ENCODE measurements at regions not wholly inside any gene's neighbourhood (a gene's known extent, or its start where the extent isn't known, plus 50 kb on each side); places are given as distances from the start of the nearest gene placed in this dataset.

DNA sequence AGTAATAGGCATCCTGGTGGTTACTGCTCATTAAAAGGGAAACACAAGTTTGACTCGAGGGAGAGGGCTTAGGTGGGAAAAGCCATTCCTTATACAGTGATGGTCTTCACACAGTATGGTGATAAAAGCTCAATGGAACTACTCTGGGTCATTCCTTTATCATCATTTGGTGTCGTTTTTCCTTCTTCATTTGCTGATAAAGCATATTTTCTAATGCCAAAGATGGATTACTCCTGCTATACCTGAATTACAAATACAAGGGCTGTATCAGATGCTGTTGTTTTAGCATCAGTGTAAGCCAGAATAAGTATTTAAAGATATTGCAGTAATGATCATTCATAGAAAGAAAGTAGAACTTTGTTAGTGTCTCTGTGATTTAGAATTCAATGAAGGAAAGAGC lies 563.7 kb downstream of the PLCL1 start:
- Histone ChIP-seq H3K4me2 (ENCODE audit: insufficient read depth, low read length) (no peak overlapping the region), H3K27me3 (ENCODE audit: insufficient read depth, low read length) (no peaks in the 10 kb centered on the region), H4K20me1 (ENCODE audit: insufficient read depth, low read length) (no peaks in the 10 kb centered on the region), H3K9me3 (ENCODE audit: low read depth, low read length) (no peaks in the 10 kb centered on the region), H3K27ac (ENCODE audit: low read depth, low read length) (no peak overlapping the region), H3K4me1 (ENCODE audit: insufficient read depth, low read length) (no peaks in the 10 kb centered on the region), H3K36me3 (ENCODE audit: insufficient read depth, low read length) (no peaks in the 10 kb centered on the region), H3K4me3 (ENCODE audit: insufficient read depth, low read length) (no peak overlapping the region), H3K79me2 (ENCODE audit: insufficient read depth, low read length) (no peaks in the 10 kb centered on the region), H2AFZ (ENCODE audit: low read length) (no peak overlapping the region)
- TF ChIP-seq, protein P1, sequence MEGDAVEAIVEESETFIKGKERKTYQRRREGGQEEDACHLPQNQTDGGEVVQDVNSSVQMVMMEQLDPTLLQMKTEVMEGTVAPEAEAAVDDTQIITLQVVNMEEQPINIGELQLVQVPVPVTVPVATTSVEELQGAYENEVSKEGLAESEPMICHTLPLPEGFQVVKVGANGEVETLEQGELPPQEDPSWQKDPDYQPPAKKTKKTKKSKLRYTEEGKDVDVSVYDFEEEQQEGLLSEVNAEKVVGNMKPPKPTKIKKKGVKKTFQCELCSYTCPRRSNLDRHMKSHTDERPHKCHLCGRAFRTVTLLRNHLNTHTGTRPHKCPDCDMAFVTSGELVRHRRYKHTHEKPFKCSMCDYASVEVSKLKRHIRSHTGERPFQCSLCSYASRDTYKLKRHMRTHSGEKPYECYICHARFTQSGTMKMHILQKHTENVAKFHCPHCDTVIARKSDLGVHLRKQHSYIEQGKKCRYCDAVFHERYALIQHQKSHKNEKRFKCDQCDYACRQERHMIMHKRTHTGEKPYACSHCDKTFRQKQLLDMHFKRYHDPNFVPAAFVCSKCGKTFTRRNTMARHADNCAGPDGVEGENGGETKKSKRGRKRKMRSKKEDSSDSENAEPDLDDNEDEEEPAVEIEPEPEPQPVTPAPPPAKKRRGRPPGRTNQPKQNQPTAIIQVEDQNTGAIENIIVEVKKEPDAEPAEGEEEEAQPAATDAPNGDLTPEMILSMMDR (IDR thresholded peaks at IDR 0.05; ENCODE audit: extremely low read depth, low read depth, low read length), result no peak
- DNase-seq (ENCODE audit: insufficient read length, low spot score, missing footprints), result peak; percentile 5

DNA sequence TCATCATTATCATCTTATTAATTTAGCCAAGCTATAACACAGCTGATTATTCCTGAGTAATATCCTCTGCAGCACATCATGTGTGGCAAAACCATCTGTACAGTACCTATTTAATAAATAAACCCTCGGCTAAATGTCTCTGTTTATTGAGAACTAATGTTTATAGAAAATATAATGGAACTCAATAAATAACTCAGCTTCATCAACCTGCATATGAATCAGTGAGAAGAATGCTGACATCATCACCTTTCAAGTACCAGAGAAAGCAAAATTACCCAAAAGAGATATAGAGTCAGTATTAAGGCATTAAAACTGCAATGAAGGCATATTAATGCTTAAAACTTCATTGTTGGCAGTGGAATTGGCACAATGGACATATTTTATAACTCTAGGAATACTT lies 558.3 kb downstream of the PLCL1 start:
- Histone ChIP-seq H3K9me3 (ENCODE audit: low read depth, low read length) (no peaks in the 10 kb centered on the region), H3K27ac (ENCODE audit: low read depth, low read length) (no peak overlapping the region), H3K4me2 (ENCODE audit: insufficient read depth, low read length) (no peak overlapping the region), H3K4me1 (ENCODE audit: insufficient read depth, low read length) (no peaks in the 10 kb centered on the region), H3K4me3 (ENCODE audit: insufficient read depth, low read length) (no peak overlapping the region), H3K27me3 (ENCODE audit: insufficient read depth, low read length) (no peaks in the 10 kb centered on the region), H4K20me1 (ENCODE audit: insufficient read depth, low read length) (no peaks in the 10 kb centered on the region), H2AFZ (ENCODE audit: low read length) (no peak overlapping the region), H3K79me2 (ENCODE audit: insufficient read depth, low read length) (no peaks in the 10 kb centered on the region), H3K36me3 (ENCODE audit: insufficient read depth, low read length) (no peaks in the 10 kb centered on the region)
- TF ChIP-seq, protein P1 (IDR thresholded peaks at IDR 0.05; ENCODE audit: extremely low read depth, low read depth, low read length), result no peak
- DNase-seq (ENCODE audit: insufficient read length, low spot score, missing footprints), result no peak

DNA sequence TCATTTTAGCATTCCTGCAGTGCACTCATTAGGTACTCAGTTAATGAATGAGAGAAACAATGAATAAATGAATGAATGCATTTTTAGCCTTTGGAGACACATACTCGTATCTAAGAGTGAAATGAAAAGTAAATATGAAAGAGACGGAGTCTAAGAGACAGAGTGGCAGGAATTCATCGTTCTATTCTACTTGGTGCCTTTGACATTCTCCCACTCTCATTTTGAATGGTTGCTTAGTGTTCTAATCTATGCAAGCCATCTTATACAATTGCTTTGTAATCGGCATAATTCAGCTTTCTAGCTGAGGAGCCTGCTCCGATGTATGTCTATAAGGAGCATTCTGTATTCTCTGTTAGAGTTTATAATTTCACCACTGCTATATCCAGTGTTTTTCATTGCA lies 554.9 kb downstream of the PLCL1 start:
- Histone ChIP-seq H3K9me3 (ENCODE audit: low read depth, low read length) (no peaks in the 10 kb centered on the region), H4K20me1 (ENCODE audit: insufficient read depth, low read length) (no peaks in the 10 kb centered on the region), H3K4me3 (ENCODE audit: insufficient read depth, low read length) (no peak overlapping the region), H3K4me1 (ENCODE audit: insufficient read depth, low read length) (no peaks in the 10 kb centered on the region), H3K4me2 (ENCODE audit: insufficient read depth, low read length) (no peak overlapping the region), H3K27me3 (ENCODE audit: insufficient read depth, low read length) (no peaks in the 10 kb centered on the region), H3K27ac (ENCODE audit: low read depth, low read length) (no peak overlapping the region), H2AFZ (ENCODE audit: low read length) (no peak overlapping the region), H3K79me2 (ENCODE audit: insufficient read depth, low read length) (no peaks in the 10 kb centered on the region), H3K36me3 (ENCODE audit: insufficient read depth, low read length) (no peaks in the 10 kb centered on the region)
- DNase-seq (ENCODE audit: insufficient read length, low spot score, missing footprints), result no peak
- TF ChIP-seq, protein P1 (IDR thresholded peaks at IDR 0.05; ENCODE audit: extremely low read depth, low read depth, low read length), result no peak

DNA sequence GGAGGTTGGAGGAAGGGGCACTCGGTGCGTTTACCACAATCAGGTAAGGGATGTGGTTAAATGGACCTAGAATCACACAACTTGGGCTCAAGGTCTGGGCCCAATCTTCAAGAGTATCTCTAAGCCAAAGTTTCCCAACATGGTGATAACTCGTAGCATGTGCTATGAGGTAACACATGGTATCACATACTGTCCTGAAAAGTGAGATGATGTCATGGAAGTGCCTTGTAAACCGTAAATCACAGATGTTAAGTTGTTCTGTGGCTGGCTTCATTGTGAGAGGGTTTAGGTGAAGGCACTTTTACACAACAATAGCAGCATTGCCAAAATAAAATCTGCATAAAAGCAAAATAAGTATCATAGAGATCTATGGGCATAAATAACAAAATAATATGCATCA lies 551.8 kb downstream of the PLCL1 start:
- Histone ChIP-seq H3K36me3 (ENCODE audit: insufficient read depth, low read length) (no peaks in the 10 kb centered on the region), H3K4me1 (ENCODE audit: insufficient read depth, low read length) (no peaks in the 10 kb centered on the region), H2AFZ (ENCODE audit: low read length) (no peak overlapping the region), H4K20me1 (ENCODE audit: insufficient read depth, low read length) (no peaks in the 10 kb centered on the region), H3K9me3 (ENCODE audit: low read depth, low read length) (no peaks in the 10 kb centered on the region), H3K27me3 (ENCODE audit: insufficient read depth, low read length) (no peaks in the 10 kb centered on the region), H3K27ac (ENCODE audit: low read depth, low read length) (no peak overlapping the region), H3K4me2 (ENCODE audit: insufficient read depth, low read length) (no peak overlapping the region), H3K4me3 (ENCODE audit: insufficient read depth, low read length) (no peak overlapping the region), H3K79me2 (ENCODE audit: insufficient read depth, low read length) (no peaks in the 10 kb centered on the region)
- TF ChIP-seq, protein P1 (IDR thresholded peaks at IDR 0.05; ENCODE audit: extremely low read depth, low read depth, low read length), result no peak
- DNase-seq (ENCODE audit: insufficient read length, low spot score, missing footprints), result no peak
